ENCODE measurements at regions not wholly inside any gene's neighbourhood (a gene's known extent, or its start where the extent isn't known, plus 50 kb on each side); places are given as distances from the start of the nearest gene placed in this dataset.

DNA sequence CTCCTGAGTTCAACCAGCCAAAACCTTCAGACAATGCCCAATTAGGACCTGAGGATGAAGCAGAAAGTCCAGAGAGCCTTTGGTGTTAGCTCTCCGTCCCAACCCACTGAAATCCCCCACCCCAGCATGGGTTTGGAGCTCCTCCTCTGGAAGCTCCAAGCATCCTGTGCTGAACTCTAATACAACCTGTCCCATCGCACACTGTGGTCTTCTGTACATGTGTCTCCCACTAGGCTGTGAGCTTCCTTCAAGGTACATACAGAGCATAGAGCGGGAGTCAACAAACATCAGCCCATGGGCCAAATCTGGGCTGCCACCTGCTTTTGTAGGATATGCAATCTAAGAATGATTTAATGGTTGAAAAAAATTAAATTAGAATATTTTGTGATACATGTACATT lies 166.5 kb downstream of the LSM5 start:
- Histone ChIP-seq H3K36me3 (no peaks in the 10 kb centered on the region), H3K4me3 (no peak overlapping the region), H3K4me1 (no peaks in the 10 kb centered on the region), H3K27me3 (no peaks in the 10 kb centered on the region), H3K9me3 (no peaks in the 10 kb centered on the region), H3K27ac (no peak overlapping the region)
- DNase-seq (no peak), ATAC-seq (no peak)
- intact Hi-C loops (cut with DNase I; ENCODE audit: low total_unique reads): no loop called here
- TF ChIP-seq, protein P1, sequence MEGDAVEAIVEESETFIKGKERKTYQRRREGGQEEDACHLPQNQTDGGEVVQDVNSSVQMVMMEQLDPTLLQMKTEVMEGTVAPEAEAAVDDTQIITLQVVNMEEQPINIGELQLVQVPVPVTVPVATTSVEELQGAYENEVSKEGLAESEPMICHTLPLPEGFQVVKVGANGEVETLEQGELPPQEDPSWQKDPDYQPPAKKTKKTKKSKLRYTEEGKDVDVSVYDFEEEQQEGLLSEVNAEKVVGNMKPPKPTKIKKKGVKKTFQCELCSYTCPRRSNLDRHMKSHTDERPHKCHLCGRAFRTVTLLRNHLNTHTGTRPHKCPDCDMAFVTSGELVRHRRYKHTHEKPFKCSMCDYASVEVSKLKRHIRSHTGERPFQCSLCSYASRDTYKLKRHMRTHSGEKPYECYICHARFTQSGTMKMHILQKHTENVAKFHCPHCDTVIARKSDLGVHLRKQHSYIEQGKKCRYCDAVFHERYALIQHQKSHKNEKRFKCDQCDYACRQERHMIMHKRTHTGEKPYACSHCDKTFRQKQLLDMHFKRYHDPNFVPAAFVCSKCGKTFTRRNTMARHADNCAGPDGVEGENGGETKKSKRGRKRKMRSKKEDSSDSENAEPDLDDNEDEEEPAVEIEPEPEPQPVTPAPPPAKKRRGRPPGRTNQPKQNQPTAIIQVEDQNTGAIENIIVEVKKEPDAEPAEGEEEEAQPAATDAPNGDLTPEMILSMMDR (IDR thresholded peaks at IDR 0.05 in 4 of 5, conservative IDR thresholded peaks at IDR 0.05 in 1 of 5): no peak
- TF ChIP-seq POLR2A (IDR thresholded peaks at IDR 0.05): no peak
- in situ Hi-C loops (cut with MboI; ENCODE audit: low sequenced_read_pairs in 4 of 4): no loop called here

DNA sequence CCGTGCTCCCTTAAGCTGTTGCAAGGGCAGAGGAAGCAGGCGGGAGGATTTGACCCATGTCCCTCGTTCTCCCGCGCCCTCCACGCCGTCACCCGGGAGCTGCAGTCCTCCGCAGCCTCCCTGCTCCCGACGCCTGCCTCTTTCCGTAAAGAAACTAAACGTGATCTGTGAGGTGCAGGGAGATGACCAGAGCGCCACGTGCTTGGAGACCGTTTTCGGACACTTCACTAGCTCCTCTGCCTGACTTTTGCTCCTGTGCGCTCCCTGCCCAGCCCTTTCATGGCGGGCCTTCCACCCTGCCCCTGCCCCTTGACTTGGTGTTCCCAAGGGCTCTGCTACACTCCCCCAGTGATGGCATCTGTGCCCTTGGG lies 171.2 kb downstream of the LSM5 start:
- ATAC-seq (no peak), DNase-seq (no peak)
- no peaks in the 10 kb centered on the region for H3K9me3 ChIP-seq
- in situ Hi-C loops (cut with MboI; ENCODE audit: low sequenced_read_pairs in 4 of 4): no loop called here
- H3K27me3 ChIP-seq: peaks cover 0 to 6% (median 0%) of the 10 kb centered on the region in 3 donors
- peak overlapping the region in 1 of 4 donors; percentile 21 for H3K4me3 ChIP-seq
- intact Hi-C loops (cut with DNase I; ENCODE audit: low total_unique reads): no loop called here
- no peak overlapping the region for H3K27ac ChIP-seq
- H3K36me3 ChIP-seq: no peaks in the 10 kb centered on the region
- H3K4me1 ChIP-seq: no peaks in the 10 kb centered on the region
- TF ChIP-seq, protein P1 (IDR thresholded peaks at IDR 0.05 in 4 of 5, conservative IDR thresholded peaks at IDR 0.05 in 1 of 5): no peak
- TF ChIP-seq POLR2A (IDR thresholded peaks at IDR 0.05): no peak

DNA sequence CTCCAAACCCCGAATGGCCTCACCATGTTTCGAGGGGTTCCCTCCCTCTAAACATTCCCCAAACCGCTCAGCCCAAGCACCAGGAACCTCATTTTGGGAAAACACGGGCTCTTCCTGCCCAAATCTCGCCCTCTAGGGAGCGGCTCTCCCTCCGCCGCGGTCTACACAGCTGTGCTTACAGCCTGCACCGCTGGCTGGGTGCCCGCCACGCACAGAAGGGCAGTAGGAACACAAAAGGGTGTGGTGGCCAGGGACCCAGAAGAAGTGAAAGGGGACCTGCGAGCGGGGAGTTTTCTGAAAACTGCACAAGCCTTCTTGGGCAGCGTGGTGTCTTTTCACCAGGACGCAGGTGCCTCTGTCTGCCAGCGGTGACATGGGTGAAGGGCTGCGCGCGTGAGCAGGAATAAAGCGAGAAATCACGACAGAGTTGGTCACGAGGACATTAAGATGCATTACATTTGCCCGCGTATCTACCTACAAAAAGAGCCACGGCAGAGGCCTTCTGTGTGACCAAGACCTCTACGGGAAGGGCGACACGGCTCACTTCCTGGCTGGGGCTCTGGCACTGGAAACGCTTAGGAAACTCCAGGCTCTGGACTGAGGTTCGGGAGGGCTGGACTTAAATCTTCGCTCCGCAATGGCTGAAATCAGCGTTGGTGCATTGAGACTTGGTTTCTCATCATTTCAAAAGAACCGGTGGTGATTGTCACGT lies 171.7 kb downstream of the LSM5 start:
- Histone ChIP-seq H3K36me3 (no peaks in the 10 kb centered on the region), H3K9me3 (no peaks in the 10 kb centered on the region), H3K27ac (no peak overlapping the region), H3K4me3 (peak overlapping the region in 3 of 4 donors; percentile 20 to 21 (median 21)), H3K27me3 (peaks cover 0 to 6% (median 0%) of the 10 kb centered on the region in 3 donors), H3K4me1 (no peaks in the 10 kb centered on the region)
- DNase-seq: no peak
- intact Hi-C loops (cut with DNase I; ENCODE audit: low total_unique reads) (no loop called here), in situ Hi-C loops (cut with MboI; ENCODE audit: low sequenced_read_pairs in 4 of 4) (no loop called here)
- TF ChIP-seq POLR2A (IDR thresholded peaks at IDR 0.05): no peak
- TF ChIP-seq, protein P1 (IDR thresholded peaks at IDR 0.05 in 4 of 5, conservative IDR thresholded peaks at IDR 0.05 in 1 of 5): no peak
- no peak for ATAC-seq

DNA sequence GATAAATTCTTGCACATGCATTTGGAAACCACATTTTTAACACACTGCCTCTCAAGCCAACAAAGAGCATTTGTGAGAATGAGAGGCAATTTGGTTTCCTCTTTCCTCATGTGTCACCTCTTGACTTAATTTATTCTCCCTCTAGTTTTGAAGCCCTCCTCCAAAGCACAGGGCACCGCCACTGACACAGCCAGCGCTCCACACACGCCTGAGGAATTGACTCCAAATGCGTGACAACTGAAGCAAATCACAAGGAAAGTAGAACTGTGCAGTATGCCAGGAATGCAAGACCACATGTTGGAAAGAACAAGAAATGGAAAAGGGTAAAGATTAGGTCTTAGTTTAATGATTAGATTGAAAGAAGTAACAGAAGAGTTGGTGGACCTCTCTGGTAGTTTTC lies 173.3 kb downstream of the LSM5 start:
- in situ Hi-C loops (cut with MboI; ENCODE audit: low sequenced_read_pairs in 4 of 4) (no loop called here), intact Hi-C loops (cut with DNase I; ENCODE audit: low total_unique reads) (no loop called here)
- Histone ChIP-seq H3K4me1 (no peaks in the 10 kb centered on the region), H3K4me3 (no peak overlapping the region), H3K9me3 (no peaks in the 10 kb centered on the region), H3K36me3 (no peaks in the 10 kb centered on the region), H3K27me3 (peaks cover 0 to 6% (median 0%) of the 10 kb centered on the region in 3 donors), H3K27ac (no peak overlapping the region)
- DNase-seq (no peak), ATAC-seq (no peak)
- TF ChIP-seq POLR2A (IDR thresholded peaks at IDR 0.05): no peak
- TF ChIP-seq, protein P1 (IDR thresholded peaks at IDR 0.05 in 4 of 5, conservative IDR thresholded peaks at IDR 0.05 in 1 of 5): no peak

DNA sequence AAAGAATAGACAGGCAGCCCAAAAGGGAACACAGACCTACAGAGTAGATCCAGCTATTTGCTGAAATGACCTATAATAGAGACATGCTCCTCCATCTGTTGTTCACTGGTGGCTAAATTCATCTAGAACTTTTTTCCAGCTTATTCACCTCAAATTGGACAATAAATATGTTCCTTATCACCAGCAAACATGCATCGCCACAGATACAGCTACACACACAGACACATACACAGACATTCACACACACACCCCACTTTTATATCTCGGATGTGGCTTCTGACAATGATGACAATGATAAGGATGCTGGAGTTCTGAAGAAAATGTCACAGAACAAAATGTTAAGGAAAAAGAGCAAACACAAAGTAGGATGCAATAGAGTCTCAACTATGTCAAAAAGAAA lies 175.4 kb downstream of the LSM5 start:
- H3K36me3 ChIP-seq: no peaks in the 10 kb centered on the region
- no peak for TF ChIP-seq POLR2A (IDR thresholded peaks at IDR 0.05)
- TF ChIP-seq, protein P1 (IDR thresholded peaks at IDR 0.05 in 4 of 5, conservative IDR thresholded peaks at IDR 0.05 in 1 of 5): no peak
- intact Hi-C loops (cut with DNase I; ENCODE audit: low total_unique reads): no loop called here
- DNase-seq: no peak
- peaks cover 0 to 6% (median 0%) of the 10 kb centered on the region in 3 donors for H3K27me3 ChIP-seq
- H3K4me1 ChIP-seq: no peaks in the 10 kb centered on the region
- no peak overlapping the region for H3K27ac ChIP-seq
- ATAC-seq: no peak
- H3K4me3 ChIP-seq: no peak overlapping the region
- H3K9me3 ChIP-seq: no peaks in the 10 kb centered on the region
- in situ Hi-C loops (cut with MboI; ENCODE audit: low sequenced_read_pairs in 4 of 4): no loop called here

Measured in gastrocnemius medialis (tissue), 4 donors.